NAMALWA (cell line): ENCODE measurements at regions not wholly inside any gene's neighbourhood (a gene's known extent, or its start where the extent isn't known, plus 50 kb on each side); places are given as distances from the start of the nearest gene placed in this dataset.
A peak's percentile ranks its signal among the peaks of the same experiment; 100 is the strongest.

Experiments used
- DNase-seq: peaks from one replicate; pipeline ENCODE4 v3.0.0-alpha.2; 2015; ENCODE audit warnings: low spot score

- no peak for DNase-seq
These were observed 167.9 kb downstream of the KLF12 start for GRCh38 chr13:73966331-73966730.

DNA sequence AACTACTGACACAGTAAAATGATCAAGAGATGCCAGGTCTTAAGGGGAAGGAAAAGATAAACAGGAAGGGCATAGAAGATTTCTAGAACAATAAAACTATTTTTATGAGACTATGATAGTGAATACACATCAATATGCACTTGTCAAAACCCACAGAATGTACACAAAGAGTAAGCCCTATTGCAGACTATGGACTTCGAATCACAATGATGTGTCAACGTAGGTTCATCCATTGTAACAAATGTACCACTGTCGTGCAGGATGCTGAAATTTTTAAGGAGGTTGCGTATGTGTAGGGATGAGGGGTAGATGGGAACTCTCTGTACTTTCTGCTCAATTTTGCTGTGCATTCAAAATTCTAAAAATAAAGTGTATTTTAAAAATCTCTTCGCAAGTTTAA lies 171.9 kb downstream of the KLF12 start:
- DNase-seq = no peak

- no peak for DNase-seq
These were observed 173.0 kb downstream of the KLF12 start for GRCh38 chr13:73961181-73961580.

DNA sequence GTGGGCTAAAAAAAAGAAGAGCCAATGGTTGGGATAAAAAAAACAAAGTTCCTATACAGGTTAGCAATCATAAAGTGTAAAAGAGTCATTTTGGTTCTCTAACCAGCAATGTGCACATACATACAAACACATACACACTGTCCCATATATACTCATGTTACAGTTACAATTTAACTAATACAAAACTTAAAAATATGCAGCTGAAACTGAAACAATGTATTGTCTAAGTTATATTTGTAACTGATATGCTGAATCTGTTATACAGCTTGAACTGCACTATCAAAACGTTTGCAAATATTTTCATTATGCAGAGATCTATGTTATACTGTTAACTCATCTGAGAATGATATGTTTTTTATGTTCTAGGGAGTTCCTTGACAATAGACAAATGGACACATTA lies 173.7 kb downstream of the KLF12 start:
- no peak for DNase-seq

DNA sequence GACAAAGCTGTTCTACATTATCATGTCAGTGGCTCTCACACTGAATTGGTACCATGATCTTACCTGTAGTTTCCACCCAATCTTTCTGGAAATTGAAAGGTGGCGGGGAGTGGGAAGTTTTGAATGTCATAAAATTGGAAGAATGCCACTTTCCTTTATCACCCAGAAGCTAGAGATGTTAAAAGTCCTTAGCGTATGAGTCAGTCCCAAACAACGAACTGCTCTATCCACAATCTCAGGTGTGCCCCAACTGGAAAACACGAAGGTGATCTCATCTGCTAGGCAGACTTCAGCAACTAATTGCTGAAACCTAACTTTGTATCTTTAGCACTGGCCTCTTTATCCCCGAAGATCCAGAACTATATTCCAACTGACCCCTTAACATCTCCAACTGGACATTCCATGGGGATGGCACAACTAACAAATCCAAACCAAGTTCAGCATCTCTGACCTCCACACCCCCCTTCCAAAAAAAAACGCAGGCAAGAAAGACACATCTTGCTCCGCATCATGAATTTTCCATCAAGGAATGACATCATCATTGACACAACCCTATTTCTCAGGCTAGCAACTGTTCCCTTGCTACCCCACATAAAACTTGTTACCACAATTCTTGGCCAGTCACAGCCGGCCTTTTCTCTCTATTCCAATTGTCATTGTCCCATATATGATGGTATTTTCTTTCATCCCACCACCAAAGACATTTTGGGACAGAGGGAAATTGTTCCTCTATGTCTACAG lies 175.4 kb downstream of the KLF12 start:
- DNase-seq = no peak

DNA sequence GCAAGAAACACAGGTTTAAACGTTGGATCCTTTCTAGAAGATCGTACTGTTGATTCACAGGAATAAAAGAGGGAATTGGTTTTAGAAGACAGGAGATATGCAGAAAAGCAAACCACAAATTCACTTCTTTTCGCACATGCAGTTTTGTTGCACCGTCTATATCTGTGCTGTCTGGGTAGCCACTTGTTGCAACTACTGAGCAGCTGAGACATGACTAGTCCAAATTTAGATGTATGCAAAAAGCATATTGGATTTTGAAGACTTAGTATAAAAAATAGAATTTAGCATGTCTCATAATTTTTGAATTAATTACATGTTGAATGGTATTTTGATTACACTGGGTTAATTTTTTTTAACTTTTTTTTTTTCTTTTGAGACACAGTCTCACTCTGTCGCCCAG lies 176.3 kb downstream of the KLF12 start:
- no peak for DNase-seq

GRCh38 chr13:73956795-73957408 lies 177.3 kb downstream of the KLF12 start:
- DNase-seq = no peak

DNA sequence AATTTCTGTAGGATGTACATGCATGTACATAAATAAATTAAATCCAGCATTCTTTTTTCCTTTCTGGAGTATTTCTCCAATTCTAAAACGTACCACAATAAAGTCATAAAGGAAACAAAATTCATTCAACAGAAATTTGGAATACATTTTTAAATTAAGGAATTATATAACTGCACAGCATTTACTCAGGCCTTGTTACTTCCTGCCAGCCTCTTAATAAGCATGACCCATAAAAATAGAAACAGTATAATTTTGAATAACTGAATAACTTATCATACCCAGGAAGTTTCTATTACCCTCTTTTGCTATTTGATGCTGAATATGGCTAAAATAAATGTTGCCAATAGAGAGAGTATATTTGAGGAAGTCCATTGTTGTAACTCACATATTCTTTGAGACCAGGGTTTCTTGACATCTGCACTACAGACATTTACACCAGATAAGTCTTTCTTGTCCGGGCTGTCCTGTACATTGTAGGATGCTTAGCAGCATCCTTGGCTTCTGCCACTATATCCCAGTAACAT lies 178.2 kb downstream of the KLF12 start:
- no peak for DNase-seq

DNA sequence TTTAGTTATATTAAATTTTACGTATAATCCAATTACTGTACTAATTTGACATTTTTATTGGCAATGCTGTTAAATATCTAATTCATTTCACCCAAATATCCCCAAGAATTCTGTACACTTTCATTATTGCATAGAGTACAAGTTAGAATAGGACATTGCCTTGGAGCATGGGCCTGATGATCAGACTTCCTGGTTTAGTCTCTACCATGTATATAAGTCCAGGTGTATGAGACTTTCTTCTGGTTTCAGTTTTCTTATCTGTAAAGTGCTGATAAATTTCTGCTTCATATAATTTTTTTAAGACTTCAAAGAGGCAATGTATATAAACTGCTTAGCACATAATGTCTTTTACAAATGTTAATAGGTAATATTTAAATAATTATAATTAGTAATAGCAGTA lies 179.4 kb downstream of the KLF12 start:
- DNase-seq = no peak

GRCh38 chr13:73952648-73953047 lies 181.6 kb downstream of the KLF12 start:
- peak; percentile 16 for DNase-seq

GRCh38 chr13:73948848-73949529 lies 185.2 kb downstream of the KLF12 start:
- no peak for DNase-seq

DNA sequence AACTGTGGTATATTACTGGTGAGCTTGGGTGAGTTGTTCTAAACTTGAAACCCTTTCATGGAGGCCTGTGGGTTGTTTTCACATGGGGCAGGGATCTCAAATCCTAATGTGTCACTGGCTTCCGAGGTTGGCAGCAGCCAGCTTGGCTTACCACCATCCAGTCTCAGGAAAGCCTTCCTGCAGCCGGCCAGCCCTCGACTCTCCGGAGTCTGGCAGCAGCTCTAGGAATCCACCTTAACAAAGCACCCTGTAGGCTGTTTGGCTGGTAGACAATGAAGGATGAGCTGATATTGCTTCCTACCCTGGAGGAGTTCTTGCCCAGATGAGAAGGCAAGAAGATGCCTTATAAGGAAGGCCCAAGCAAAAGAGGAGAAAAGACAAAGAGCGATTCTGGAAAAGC lies 188.3 kb downstream of the KLF12 start:
- no peak for DNase-seq

DNA sequence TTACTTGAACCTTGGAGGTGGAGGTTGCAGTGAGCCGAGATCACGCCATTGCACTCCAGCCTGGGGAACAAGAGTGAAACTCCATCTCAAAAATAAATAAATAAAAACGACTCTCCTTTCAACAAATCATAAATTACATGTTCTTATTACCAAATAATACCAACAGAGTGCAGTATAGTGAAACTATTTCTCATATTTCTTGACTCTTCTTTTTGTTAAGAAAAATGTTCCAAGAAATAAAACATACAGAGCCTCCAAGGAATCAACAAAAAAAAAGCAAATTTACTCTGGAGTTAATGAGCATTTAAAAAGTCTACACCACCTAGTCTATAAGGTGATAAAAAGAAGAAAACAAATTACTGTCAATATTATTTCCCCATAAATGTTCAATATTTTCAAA lies 188.8 kb downstream of the KLF12 start:
- peak; percentile 21 for DNase-seq

- DNase-seq = no peak
These were observed 190.3 kb downstream of the KLF12 start for GRCh38 chr13:73943965-73944233.

DNA sequence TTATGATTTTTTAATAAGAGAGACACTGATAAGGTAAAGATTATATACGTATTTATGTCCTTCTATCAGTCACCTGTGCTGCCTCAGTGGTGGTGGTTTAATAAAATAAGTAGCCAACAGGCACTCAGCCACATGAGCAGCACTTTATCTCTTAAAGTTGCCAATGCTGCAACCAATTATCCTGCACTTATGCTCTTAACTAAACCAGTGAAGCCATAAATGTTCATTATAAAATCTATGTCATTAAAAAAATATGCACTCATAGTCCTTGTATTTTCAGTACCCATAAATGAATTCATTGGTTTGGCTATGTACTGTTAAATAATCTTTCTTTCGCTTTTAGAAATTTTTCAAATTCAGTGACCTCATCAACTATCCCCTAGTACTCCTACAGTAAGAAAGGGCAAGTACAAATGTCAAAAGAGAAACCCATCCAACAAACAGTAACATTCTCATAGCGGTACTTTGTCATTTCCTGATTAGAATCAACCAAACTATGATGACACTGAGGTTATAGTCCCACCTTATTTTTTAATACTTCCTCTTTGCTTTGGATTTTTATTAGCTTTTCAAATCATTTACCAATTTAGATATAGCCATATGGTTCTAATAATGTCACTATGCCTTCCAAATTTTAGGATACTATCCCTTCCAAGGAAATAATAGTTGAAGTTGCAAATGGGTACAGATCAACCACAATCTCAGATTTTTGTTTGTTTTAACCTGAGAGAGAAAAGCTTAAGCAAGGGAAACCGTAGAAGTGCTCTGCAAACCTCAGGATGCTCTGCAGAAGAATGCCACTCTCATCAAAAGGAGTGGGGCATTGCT lies 190.9 kb downstream of the KLF12 start:
- no peak for DNase-seq

GRCh38 chr13:73941752-73942151 lies 192.5 kb downstream of the KLF12 start:
- no peak for DNase-seq

DNA sequence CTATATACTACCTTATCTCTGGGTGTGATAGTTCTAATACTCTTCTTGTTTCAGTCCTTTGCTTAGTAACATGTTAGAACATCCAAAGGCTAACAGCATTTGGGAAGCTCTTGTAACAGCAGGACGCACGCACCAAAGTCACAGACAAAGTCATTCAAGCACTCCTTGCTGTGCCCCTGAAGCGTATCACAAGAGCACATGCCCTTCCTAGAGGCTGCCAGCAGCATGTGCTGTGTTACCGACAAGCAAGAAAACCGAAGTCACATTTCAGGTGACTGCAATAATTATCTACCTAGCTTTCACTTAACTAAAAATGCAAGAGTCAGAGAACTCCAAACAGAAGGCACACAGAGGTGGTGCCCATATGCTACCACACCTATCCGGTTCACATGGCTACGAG lies 194.1 kb downstream of the KLF12 start:
- DNase-seq = no peak

DNA sequence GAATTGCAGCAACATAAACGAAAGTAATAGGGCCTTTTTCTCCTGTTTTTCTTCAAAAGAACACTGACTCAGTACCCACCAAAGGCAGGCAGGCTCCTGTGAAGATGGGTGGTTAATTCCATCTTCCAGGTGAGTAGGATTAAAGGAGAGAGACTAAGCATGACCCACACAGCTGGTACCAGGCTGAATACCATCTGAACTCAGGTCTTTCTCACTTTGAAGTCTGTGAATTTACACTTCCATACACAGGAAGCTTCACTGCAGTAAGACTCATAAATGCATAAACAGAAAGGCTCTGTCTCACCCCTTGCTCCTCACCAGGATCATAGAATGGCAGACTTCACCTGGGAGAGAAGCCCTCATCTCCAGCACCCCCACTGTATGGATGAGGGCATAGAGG lies 194.6 kb downstream of the KLF12 start:
- no peak for DNase-seq

GRCh38 chr13:73939071-73939380 lies 195.2 kb downstream of the KLF12 start:
- DNase-seq = no peak

GRCh38 chr13:73938372-73939070 lies 195.7 kb downstream of the KLF12 start:
- no peak for DNase-seq

GRCh38 chr13:73937441-73937840 lies 196.8 kb downstream of the KLF12 start:
- DNase-seq = no peak

DNA sequence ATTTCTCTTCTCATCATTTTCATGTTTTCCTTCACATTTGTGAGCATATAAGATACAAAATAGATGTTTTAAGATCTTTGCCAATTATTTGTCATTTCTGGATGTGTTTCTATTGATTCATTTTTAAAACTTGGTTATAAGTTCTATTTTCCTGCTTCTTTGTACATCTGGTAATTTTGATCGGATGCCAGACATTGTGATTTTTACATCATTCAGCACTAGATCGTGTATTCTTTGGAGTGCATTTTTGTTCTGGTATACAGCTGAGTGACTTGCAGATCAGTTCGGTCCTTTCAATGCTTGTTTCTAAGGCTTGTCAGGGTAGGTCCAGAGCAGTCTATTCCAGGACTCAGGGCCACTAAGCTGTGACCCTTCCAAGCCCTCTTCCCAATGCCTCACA lies 198.2 kb downstream of the KLF12 start:
- DNase-seq = no peak
